WERI-Rb-1 (cell line): ENCODE measurements at regions not wholly inside any gene's neighbourhood (a gene's known extent, or its start where the extent isn't known, plus 50 kb on each side); places are given as distances from the start of the nearest gene placed in this dataset.

Experiments
- DNase-seq: peaks from one replicate; pipeline ENCODE4 v3.0.0-alpha.2; 2020
- H3K27ac ChIP-seq: fragments of 250-450 bp; sonication (Bioruptor Pico); 2 replicates; pipeline ENCODE4 v1.5.1; 2020; ENCODE audit warnings: mild to moderate bottlenecking, moderate library complexity
- H3K27me3 ChIP-seq: fragments of 250-450 bp; sonication (Bioruptor Pico); 2 replicates; pipeline ENCODE4 v1.5.1; 2021; ENCODE audit warnings: mild to moderate bottlenecking, low read depth, moderate library complexity; ENCODE audit not compliant: insufficient read depth, severe bottlenecking
- H3K36me3 ChIP-seq: fragments of 250-450 bp; sonication (Bioruptor Pico); 2 replicates; pipeline ENCODE4 v1.5.1; 2020; ENCODE audit warnings: mild to moderate bottlenecking, moderate library complexity
- H3K4me3 ChIP-seq: 2 replicates; pipeline ENCODE4 v1.5.1; 2011; ENCODE audit warnings: low read depth, mild to moderate bottlenecking, control low read depth, low read length
- H3K9me3 ChIP-seq: fragments of 250-450 bp; sonication (Bioruptor Pico); 2 replicates; pipeline ENCODE4 v1.5.1; 2021; ENCODE audit warnings: mild to moderate bottlenecking, moderate library complexity; ENCODE audit not compliant: severe bottlenecking
- TF ChIP-seq, protein P1 (sequence below): IDR thresholded peaks from 2 replicates; pipeline ENCODE4 v1.5.1; 2011; ENCODE audit warnings: low read depth, mild to moderate bottlenecking, control low read depth, inconsistent platforms, low read length

DNA sequence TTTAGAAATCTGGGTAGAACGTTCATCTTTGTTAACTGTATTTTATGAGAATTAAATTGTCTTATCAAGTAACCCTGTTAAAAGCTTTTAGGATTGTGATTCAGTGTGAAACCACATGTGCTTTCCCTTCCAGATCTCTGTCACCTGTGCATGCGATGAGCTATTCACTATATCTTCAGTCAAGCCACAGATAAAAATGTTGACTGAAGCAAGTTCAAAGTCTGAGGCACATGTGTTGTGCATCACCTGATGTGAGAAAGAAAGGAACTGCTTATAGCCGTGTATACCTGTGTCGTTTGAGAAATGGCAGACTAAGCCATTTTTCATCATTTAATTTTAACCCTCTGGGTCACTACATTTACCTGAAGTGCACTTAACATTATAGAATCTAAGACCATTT lies 1088.9 kb upstream of the TENM4 start:
- peaks cover 7% of the 10 kb centered on the region for H3K9me3 ChIP-seq
- no peak overlapping the region for H3K4me3 ChIP-seq
- no peaks in the 10 kb centered on the region for H3K36me3 ChIP-seq
- peaks cover 11% of the 10 kb centered on the region for H3K27me3 ChIP-seq
- TF ChIP-seq, protein P1, sequence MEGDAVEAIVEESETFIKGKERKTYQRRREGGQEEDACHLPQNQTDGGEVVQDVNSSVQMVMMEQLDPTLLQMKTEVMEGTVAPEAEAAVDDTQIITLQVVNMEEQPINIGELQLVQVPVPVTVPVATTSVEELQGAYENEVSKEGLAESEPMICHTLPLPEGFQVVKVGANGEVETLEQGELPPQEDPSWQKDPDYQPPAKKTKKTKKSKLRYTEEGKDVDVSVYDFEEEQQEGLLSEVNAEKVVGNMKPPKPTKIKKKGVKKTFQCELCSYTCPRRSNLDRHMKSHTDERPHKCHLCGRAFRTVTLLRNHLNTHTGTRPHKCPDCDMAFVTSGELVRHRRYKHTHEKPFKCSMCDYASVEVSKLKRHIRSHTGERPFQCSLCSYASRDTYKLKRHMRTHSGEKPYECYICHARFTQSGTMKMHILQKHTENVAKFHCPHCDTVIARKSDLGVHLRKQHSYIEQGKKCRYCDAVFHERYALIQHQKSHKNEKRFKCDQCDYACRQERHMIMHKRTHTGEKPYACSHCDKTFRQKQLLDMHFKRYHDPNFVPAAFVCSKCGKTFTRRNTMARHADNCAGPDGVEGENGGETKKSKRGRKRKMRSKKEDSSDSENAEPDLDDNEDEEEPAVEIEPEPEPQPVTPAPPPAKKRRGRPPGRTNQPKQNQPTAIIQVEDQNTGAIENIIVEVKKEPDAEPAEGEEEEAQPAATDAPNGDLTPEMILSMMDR = no peak
- no peak for DNase-seq
- H3K27ac ChIP-seq = no peak overlapping the region

DNA sequence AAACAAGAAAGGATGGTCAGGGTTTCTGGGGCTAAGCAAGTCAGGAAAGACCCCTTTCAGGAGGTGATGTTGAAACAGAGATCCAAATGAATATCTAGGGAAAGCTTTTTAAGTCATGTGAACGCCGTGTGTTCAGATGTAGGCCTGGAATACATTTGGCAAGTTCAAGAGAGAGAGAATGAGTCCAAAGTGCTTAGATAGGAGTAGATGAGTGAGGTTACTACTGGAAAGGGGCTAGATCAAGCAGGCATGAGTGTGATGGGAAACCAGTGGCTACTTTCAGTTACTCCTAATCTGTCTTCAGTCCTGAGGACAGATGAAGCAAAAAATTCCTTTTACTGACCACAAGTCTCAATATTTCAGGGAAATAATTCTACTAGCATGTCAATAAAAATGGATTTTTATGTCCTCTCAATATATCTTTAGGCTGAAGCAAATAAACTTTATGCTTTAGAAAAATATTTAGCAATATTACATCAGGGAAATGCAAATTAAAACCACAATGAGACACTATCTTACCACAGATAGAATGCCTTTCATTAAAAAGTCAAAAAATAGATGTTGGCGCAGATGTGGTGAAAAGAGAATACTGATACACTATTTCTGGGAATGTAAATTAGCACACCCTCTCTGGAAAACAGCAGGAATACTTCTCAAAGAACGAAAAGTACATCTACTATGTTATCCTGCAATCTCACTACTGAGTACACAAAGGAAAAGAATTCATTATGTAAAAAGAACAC lies 1085.0 kb upstream of the TENM4 start:
- no peak overlapping the region for H3K4me3 ChIP-seq
- H3K27me3 ChIP-seq = peaks cover 18% of the 10 kb centered on the region
- H3K36me3 ChIP-seq = no peaks in the 10 kb centered on the region
- no peaks in the 10 kb centered on the region for H3K9me3 ChIP-seq
- H3K27ac ChIP-seq = no peak overlapping the region
- no peak for DNase-seq
- TF ChIP-seq, protein P1 = no peak

DNA sequence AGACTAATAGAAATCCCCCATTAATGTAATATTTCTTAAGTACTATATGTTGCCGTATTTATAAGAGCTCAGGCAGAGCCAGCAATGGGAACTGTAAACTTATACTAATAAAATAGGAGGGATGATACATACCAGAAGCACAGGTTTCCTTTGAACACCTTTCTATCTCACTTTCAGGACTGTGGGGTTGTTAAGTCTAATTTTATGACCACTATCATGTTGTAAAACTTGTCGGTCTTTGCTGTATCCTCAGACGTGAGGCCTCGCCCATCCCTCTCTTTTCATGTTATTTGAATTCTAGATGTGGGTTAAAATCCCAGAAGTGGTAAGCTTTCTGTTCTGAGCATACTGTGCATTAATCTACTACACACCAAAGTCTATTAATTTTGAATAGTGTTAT lies 1083.5 kb upstream of the TENM4 start:
- Histone ChIP-seq H3K27ac (no peak overlapping the region), H3K27me3 (peaks cover 18% of the 10 kb centered on the region), H3K4me3 (no peak overlapping the region), H3K9me3 (no peaks in the 10 kb centered on the region), H3K36me3 (no peaks in the 10 kb centered on the region)
- no peak for DNase-seq
- TF ChIP-seq, protein P1 = no peak

DNA sequence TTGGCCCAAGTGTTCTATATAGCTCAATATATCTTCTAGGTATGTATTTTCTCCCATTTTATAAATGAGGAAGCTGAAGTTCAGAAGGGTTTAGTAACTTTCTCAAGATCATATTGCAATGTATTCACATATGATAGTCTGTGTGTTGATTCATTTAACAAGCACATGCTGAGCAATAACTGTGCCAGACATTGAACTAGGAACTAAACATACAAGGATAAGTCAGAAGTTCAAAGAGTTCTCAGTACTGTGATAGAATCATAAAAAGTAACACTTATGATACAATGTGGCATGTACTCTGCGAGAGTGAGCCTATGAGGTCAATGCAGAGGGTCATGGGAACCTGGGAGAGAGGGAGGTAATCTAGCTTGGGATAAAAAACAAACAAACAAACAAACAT lies 1082.2 kb upstream of the TENM4 start:
- no peak overlapping the region for H3K27ac ChIP-seq
- no peaks in the 10 kb centered on the region for H3K36me3 ChIP-seq
- H3K9me3 ChIP-seq = no peaks in the 10 kb centered on the region
- TF ChIP-seq, protein P1 = no peak
- H3K27me3 ChIP-seq = peaks cover 18% of the 10 kb centered on the region
- no peak for DNase-seq
- no peak overlapping the region for H3K4me3 ChIP-seq

DNA sequence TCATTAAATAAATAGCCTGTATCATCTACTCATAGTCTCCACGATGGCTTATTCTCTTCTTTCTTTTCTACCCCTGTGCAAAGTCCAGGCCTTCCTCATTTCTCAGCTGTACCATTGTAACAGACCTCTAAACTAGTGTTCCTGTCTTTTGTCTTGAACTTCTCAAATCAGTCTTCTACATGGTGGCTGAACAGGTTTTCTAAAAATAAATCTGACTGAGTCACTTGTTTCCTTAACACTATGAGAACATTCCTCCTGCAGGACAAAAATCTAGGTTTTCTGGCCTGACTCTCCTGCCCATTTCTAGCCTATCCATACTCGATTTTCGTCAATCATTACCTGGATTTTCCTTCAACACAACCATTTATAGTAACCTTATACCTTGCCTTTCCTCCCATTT lies 1080.8 kb upstream of the TENM4 start:
- DNase-seq = no peak
- Histone ChIP-seq H3K36me3 (no peaks in the 10 kb centered on the region), H3K27me3 (peaks cover 18% of the 10 kb centered on the region), H3K9me3 (no peaks in the 10 kb centered on the region), H3K4me3 (no peak overlapping the region), H3K27ac (no peak overlapping the region)
- TF ChIP-seq, protein P1 = no peak

DNA sequence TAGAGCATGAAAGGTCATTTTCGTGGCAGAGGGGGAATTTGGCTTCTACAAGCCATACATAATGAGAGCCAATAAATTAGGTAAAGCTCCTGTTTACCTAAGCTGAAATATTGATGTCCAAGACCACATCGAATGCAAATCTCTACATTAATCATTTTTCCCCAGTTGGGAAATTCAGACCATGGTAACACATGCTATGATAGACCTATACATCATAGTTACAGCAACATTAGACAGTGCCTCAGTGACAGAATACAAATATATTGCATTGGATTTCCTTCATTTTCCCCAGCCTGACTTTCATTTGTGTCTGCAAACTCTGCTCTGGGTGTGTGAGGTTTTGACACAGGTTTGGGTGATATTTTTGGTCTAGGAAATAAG lies 1079.7 kb upstream of the TENM4 start:
- Histone ChIP-seq H3K27me3 (peaks cover 17% of the 10 kb centered on the region), H3K4me3 (no peak overlapping the region), H3K9me3 (no peaks in the 10 kb centered on the region), H3K27ac (no peak overlapping the region), H3K36me3 (no peaks in the 10 kb centered on the region)
- no peak for DNase-seq
- TF ChIP-seq, protein P1 = no peak
